ENCODE measurements at regions not wholly inside any gene's neighbourhood (a gene's known extent, or its start where the extent isn't known, plus 50 kb on each side); places are given as distances from the start of the nearest gene placed in this dataset.

DNA sequence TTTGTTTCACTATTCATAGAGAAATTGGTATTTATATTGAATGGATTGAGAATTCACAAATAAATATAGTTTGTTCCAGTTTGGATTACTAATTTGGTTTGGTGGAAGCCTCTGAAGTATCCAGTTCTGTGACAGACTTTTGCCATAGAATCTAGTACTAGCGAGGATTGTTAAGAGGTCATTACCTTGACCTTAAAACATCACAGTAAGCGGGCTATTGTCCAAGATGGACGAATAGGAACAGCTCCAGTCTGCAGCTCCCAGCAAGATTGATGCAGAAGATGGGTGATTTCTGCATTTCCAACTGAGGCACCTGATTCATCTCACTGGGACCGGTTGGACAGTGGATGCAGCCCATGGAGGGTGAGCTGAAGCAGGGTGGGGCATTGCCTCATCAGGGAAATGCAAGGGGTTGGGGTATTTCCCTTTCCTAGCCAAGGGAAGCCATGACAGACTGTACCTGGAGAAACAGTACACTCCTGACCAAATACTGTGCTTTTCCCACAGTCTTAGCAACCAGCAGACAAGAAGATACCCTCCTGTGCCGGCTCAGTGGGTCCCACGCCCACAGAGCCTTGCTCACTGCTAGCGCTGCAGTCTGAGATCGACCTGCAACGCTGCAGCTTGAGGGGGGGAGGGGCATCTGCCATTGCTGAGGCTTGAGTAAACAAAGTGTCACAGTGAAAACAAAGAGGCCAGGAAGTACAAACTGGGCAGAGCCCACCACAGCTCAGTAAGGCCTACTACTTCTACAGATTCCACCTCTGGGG is 66.4 kb upstream of the NEDD9 start (continued):
- TF ChIP-seq ZC3H4 (CRISPR knock-in tag; IDR thresholded peaks at IDR 0.05; ENCODE audit: borderline replicate concordance) (no peak), ZNF746 (CRISPR knock-in tag; IDR thresholded peaks at IDR 0.05) (peak; percentile 85), TARDBP (CRISPR knock-in tag; IDR thresholded peaks at IDR 0.05) (peak; percentile 82), ZNF407 (CRISPR knock-in tag; IDR thresholded peaks at IDR 0.05; ENCODE audit: not compliant biosample characterization) (peak; percentile 93), ZNF605 (CRISPR knock-in tag; IDR thresholded peaks at IDR 0.05) (peak; percentile 97), SMAD1 (CRISPR knock-in tag; IDR thresholded peaks at IDR 0.05; ENCODE audit: borderline replicate concordance, low read depth) (peak; percentile 85; the same call in 1 of the 2 replicates), HNRNPUL1 (IDR thresholded peaks at IDR 0.05; ENCODE audit: low read depth, low read length) (no peak), PITX1 (CRISPR knock-in tag; IDR thresholded peaks at IDR 0.05) (peak; percentile 84; the same call in 1 of the 2 replicates), TCF12 (IDR thresholded peaks at IDR 0.05) (no peak), TCF12 (CRISPR knock-in tag; IDR thresholded peaks at IDR 0.05) (peak; percentile 92; the same call in 1 of the 2 replicates), CENPX (CRISPR knock-in tag; IDR thresholded peaks at IDR 0.05) (no peak), CREBL2 (CRISPR knock-in tag; IDR thresholded peaks at IDR 0.05; ENCODE audit: borderline replicate concordance) (no peak), SMARCE1 (IDR thresholded peaks at IDR 0.05; ENCODE audit: borderline replicate concordance) (no peak), ZNF510 (CRISPR knock-in tag; IDR thresholded peaks at IDR 0.05; ENCODE audit: low read depth) (no peak; the same call in 1 of the 2 replicates), GATA4 (IDR thresholded peaks at IDR 0.05; ENCODE audit: borderline replicate concordance, low read depth) (peak; percentile 66; the same call in 1 of the 2 replicates), AGO2 (optimal IDR thresholded peaks at IDR 0.05; ENCODE audit: low read depth, low read length) (no peak)
- TF ChIP-seq, protein P1, sequence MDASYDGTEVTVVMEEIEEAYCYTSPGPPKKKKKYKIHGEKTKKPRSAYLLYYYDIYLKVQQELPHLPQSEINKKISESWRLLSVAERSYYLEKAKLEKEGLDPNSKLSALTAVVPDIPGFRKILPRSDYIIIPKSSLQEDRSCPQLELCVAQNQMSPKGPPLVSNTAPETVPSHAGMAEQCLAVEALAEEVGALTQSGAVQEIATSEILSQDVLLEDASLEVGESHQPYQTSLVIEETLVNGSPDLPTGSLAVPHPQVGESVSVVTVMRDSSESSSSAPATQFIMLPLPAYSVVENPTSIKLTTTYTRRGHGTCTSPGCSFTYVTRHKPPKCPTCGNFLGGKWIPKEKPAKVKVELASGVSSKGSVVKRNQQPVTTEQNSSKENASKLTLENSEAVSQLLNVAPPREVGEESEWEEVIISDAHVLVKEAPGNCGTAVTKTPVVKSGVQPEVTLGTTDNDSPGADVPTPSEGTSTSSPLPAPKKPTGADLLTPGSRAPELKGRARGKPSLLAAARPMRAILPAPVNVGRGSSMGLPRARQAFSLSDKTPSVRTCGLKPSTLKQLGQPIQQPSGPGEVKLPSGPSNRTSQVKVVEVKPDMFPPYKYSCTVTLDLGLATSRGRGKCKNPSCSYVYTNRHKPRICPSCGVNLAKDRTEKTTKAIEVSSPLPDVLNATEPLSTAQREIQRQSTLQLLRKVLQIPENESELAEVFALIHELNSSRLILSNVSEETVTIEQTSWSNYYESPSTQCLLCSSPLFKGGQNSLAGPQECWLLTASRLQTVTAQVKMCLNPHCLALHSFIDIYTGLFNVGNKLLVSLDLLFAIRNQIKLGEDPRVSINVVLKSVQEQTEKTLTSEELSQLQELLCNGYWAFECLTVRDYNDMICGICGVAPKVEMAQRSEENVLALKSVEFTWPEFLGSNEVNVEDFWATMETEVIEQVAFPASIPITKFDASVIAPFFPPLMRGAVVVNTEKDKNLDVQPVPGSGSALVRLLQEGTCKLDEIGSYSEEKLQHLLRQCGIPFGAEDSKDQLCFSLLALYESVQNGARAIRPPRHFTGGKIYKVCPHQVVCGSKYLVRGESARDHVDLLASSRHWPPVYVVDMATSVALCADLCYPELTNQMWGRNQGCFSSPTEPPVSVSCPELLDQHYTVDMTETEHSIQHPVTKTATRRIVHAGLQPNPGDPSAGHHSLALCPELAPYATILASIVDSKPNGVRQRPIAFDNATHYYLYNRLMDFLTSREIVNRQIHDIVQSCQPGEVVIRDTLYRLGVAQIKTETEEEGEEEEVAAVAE (CRISPR knock-in tag; IDR thresholded peaks at IDR 0.05; ENCODE audit: borderline replicate concordance) = peak; percentile 90

Data from HepG2 (cell line).